HG03571 (cell line): ENCODE measurements at regions not wholly inside any gene's neighbourhood (a gene's known extent, or its start where the extent isn't known, plus 50 kb on each side); places are given as distances from the start of the nearest gene placed in this dataset.

ENCODE experiments used
- ATAC-seq: cut with Tn5 transposase; IDR thresholded peaks from one replicate; pipeline ENCODE4 v1.9.1; 2021; ENCODE audit not compliant: unreplicated experiment

DNA sequence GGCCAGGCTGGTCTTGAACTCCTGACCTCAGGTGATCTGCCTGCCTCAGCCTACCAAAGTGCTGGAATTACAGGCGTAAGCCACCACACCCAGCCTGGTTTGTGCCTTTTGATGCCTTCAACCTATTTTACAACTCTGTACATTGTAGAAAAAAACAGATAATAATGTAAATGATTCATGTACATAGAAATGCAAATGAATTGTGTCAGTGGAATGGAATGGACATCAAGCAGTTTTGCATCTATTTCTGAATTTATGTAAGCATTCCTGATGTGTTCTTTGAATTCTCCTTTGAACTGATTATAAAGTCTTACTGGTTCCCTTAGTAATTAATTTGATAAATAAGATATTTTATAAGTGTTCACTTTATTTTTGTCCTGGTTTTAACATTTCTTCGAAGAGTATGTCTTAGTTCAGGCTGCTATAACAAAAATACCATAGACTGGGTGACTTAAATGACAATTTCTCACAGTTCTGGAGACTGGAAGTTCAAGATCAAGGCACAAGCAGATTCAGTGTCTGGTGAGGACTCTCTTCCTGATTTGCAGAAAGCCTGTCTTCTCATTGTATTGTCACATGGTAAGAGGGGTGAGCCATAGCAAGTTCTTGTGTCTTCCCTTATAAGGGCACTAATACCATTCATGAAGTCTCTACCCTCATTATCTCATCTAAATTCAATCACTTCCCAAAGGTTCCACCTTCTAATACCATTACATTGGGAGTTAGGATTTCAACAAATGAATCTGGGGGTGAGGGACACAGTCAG is 162.2 kb upstream of the S100G start:
- ATAC-seq = no peak

DNA sequence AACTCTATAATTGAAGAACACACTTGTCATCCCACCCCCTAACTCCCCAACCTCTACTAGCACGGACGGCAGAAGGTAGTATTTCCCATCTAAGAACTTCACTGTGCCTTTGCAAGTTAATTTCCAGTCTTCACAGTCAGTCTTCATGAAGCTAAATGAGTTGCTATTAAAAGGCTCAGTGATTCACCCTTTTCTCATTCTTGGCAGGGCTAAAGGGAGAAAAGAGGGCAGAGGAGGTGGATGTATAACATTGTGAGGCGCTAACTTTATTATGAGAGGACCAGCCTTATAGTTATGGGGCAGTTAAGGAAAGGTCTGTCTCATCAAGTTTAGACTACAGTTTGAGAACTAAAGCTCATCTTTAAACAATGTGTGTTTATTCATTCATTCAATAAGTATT is 161.0 kb upstream of the S100G start:
- ATAC-seq = no peak

DNA sequence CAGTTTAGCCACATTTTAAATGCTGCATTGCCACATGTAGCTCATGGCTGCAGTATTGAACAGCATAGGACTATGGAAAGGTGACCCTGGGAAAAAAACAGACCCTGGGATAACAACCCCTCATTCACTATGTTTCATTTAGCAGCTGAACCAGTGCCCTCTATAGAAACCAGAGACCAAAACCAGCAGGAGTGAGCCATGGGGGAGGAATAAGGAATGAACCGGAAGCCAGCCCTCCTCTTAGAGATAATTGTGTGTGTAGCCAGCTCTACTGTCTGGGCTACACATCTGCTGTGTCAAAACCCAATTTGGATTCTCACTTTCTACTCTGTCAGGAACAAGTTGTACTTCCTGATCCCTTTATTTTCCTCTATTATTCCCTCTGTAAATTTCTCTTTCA is 158.5 kb upstream of the S100G start:
- no peak for ATAC-seq

DNA sequence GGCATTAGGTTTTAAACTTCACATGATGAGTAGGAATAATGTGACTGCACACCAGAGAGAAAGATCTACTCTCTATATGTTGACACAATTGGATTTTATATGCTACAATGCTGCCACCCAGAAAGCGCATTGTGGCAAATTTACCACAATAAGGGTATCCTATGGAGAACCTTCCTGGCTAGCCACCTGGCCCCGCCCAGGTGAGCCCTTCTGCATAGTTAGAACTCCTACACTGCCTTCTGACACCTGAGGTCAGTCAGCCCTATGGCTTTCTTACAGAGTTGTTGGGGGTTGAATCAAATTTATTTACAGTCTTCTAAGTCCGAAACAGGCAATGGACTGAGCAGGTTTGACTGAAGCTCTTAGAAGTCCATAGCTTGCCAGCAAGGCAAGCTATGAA is 153.8 kb upstream of the S100G start:
- no peak for ATAC-seq

DNA sequence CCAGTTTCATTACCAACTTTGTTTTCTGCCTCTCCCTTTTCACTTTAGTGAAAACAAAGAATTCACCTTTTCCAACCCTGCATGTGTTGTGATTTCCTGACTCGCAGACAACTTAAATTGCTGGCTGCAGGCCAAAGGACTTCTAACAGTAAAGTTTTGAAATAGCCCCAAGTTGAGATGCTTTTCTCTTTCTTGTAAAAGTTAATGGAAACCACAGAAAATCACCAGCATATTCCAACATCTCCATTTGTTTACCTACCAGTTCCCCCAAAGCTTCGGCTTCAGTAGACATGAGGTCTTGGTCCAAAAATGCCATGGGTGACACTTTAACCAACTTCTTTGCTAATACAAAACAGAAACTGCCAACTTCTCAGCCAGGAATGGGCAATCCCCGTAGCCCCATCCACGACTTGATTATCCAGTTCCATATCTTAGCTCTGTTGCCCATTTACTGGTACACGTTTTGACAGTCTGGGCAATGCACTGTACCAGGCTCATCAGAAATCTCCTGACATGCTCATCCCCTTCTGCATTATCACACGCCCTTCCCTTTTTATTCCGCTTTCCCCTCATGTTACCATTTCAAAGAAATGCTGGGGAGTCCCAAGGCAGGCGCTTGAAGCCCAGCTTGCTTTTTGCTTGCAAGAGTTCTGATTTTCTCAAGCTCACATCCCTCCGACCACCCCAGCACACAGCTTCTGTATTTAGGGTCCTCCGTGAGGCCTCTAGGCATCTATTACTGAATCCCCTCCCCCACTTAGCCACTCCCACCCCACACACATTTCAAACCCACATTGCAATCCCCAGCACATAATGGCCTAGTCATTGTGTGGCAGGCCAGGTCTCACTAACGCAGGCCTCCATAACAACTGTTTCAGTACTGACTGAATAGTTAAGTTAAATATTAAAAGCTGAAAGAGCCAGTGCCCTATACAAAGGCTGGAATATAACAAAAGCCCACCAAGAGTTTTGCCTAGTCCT is 137.9 kb upstream of the S100G start:
- ATAC-seq = no peak

DNA sequence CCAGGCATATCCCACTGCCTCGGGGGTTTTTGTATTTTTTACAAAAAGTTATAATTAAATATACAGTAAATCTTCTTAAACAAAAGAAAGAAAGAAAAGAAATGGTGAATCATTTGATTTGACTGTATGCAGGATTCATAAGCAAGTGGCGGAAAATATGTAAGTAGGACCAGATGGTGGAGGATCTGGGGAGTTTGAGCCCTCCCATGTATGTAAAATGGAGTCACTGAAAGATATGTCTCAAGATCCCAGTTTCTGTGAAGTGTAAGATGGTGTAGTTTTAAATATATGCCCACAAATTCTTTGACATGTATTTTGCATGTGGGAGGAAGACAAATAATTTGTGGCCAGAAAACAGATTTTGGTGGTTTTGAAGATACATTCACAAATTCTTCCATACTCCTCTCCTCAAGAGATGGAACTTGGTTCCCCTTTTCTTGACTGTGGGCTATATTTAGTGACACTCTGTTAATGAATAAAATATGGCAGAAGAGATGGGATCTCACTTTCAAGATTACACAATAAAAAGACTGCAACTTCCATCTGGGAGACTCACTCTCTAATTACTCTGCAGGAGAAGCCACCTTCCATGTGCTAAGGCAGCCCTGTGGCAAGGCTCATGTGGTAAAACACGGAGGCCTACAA is 133.6 kb upstream of the S100G start:
- ATAC-seq = no peak

DNA sequence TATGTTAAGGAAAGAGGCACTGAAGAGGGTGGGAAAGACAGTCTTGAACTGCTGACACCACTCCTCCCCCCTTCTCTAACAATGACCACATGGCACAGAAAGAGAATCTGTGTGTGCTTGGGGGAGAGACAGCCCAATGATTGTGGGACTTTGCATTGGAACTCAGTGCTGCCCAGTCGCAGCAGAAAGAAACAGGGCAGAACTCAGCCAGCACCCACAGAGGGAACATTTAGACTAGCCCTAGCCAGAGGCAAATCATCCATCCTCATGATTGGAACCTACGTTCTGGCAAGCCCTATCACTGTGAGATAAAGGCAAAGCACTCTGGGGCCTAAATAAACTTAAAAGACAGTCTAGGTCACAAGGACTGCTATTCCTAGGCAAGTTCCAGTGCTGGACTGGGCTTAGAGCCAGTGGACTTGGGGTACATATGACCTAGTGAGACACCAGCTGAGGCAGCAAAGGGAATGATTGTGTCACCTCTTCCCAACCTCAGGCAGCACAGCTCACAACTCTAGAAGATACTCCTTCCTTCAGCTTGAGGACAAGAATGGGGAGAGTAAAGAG is 132.8 kb upstream of the S100G start:
- ATAC-seq = no peak

DNA sequence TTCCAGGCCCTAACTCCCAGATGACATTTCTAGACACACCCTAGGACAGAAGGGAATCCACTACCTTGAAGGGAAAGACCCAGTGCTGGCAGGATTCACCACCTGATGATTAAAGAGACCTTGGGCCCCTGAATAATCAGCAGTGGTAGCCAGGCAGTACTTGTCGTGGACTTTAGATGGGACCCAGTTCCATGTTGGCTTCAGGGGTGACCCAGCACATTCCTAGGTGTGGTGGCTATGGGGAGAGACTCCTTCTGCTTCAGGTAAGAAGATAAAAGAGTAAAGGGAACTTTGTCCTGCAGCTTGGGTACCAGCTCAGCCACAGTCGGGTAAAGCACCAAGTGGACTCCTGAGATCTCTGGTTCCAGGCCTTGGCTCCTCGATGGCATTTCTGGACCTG is 131.8 kb upstream of the S100G start:
- no peak for ATAC-seq

DNA sequence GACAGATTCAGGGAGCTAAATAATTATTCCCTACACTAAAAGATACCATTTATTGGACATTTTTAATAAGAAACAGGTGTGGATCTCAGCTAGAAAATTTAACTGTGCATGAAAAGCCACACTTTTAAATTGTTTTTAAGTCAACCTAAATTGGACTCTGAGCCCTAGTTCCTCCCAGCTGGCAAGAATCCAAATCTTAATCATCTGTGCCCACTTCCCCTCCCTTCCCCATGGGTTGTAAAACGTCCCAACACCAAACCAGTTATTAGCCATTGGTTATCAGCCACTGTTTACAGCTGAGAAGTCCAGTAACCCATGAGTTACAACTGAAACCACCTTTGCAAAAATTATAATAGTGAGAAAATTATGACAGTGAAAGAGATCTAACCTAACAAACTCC is 125.6 kb upstream of the S100G start:
- ATAC-seq = no peak

DNA sequence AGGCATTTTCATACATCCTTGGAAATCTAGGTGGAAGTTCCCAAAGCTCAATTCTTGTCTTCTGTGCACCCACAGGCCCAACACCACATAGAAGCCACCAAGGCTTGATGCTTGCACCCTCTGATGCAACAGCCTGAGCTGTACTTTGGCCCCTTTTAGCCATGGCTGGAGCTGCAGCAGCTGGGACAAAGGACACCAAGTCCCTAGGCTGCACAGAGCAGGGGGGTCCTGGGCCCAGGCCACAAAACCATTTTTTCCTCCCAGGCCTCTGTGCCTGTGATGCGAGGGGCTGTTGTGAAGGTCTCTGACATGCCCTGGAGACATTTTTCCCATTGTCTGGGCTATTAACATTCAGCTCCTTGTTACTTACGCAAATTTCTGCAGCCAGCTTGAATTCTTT is 124.0 kb upstream of the S100G start:
- no peak for ATAC-seq

DNA sequence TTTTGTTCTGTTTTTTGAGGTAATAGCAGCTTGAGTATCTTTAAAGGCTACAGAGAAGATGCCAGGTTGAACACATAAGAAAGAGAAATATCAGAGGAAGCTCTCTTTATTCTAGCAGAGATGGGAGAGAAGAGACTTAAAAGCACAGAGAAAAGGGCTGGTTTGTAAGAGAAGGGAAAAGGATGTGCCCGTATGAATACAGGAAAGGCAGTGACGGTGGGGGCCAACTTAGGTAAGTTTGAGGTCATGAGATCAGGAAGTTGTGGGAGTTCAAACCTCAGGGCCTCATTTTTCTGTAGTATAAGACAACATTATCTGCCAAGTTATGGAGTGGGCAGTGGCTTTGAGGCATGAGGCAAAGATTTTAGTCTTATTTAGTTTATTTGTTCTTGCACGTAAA is 121.3 kb upstream of the S100G start:
- ATAC-seq = no peak
